ENCODE measurements at regions not wholly inside any gene's neighbourhood (a gene's known extent, or its start where the extent isn't known, plus 50 kb on each side); places are given as distances from the start of the nearest gene placed in this dataset.

DNA sequence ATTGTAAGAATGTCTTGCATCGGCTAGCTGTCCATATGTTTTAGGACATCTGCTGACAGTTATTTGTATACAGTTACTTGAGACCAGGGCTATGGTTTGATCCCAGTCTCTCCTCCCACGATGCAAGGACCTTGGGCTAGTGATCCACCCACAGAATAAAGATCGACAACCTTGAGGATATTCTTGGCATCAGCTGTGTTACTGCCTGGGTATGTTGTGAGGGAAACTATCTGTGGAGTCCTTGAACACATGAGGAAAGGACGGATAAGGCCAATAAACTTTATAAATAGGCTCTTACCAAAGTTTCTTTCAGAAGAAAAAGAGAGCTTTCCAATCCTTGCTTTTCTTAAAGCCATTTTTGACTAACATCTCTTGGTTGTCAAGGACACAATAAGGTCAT, 70.8 kb upstream of the HEY2 start:
- DNase-seq: no peak
- Histone ChIP-seq H3K79me2 (ENCODE audit: control insufficient read depth, insufficient read depth, low read length) (no peaks in the 10 kb centered on the region), H4K8ac (ENCODE audit: low read depth, low read length) (no peak overlapping the region), H2BK120ac (ENCODE audit: low read depth, low read length) (no peak overlapping the region), H3K4me2 (ENCODE audit: low read length) (no peak overlapping the region), H3K27me3 (ENCODE audit: insufficient read depth, low read length, poor library complexity) (no peaks in the 10 kb centered on the region), H2BK15ac (replicated peaks; ENCODE audit: low read depth) (no peak overlapping the region), H4K5ac (ENCODE audit: low read length) (no peak overlapping the region), H3K79me1 (ENCODE audit: low read length) (no peaks in the 10 kb centered on the region), H3K9ac (ENCODE audit: low read length) (no peak overlapping the region), H3K23ac (ENCODE audit: low read length) (no peak overlapping the region), H3K4ac (ENCODE audit: low read depth, low read length) (no peak overlapping the region), H2AK5ac (ENCODE audit: low read length) (no peak overlapping the region), H3K27ac (ENCODE audit: low read depth, low read length) (no peak overlapping the region), H3K18ac (ENCODE audit: low read length) (no peak overlapping the region), H3K4me1 (ENCODE audit: control insufficient read depth, low read depth, low read length) (peaks cover 8% of the 10 kb centered on the region), H3K36me3 (ENCODE audit: control insufficient read depth, insufficient read depth, low read length) (no peaks in the 10 kb centered on the region), H3K56ac (ENCODE audit: low read length) (no peak overlapping the region), H3K4me3 (ENCODE audit: low read length) (no peak overlapping the region), H2BK5ac (ENCODE audit: low read length) (no peak overlapping the region)
- no CpG with 5 or more reads among the region's 4 CpGs for WGBS (ENCODE audit: extremely low coverage, insufficient coverage, low lambda C conversion rate)

DNA sequence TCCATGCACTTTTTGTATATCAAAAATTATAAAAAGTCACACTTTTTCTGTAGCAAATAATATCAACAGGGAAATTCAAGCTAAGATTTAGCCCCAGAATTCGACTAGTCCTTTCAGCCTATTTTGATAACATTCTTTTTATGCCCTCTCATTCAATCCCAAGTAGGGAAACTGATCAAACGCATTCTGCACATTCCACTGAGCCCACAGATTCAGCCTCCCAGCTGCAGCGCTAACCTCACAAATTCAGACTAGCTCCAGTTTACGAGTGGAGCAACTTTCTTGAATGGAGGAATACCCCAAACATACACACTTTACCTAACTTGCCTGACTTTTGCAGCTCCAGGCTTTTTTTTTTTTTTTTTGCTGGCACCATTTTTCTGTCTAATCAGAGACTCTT, 70.3 kb upstream of the HEY2 start:
- no peak overlapping the region for H3K4me3 ChIP-seq (ENCODE audit: low read length)
- H4K8ac ChIP-seq (ENCODE audit: low read depth, low read length): no peak overlapping the region
- H2BK15ac ChIP-seq (replicated peaks; ENCODE audit: low read depth): no peak overlapping the region
- peak; percentile 38 for DNase-seq
- no peak overlapping the region for H2AK5ac ChIP-seq (ENCODE audit: low read length)
- H3K9ac ChIP-seq (ENCODE audit: low read length): no peak overlapping the region
- no peak overlapping the region for H3K4me2 ChIP-seq (ENCODE audit: low read length)
- H3K23ac ChIP-seq (ENCODE audit: low read length): no peak overlapping the region
- H3K79me2 ChIP-seq (ENCODE audit: control insufficient read depth, insufficient read depth, low read length): no peaks in the 10 kb centered on the region
- H3K56ac ChIP-seq (ENCODE audit: low read length): no peak overlapping the region
- H3K4me1 ChIP-seq (ENCODE audit: control insufficient read depth, low read depth, low read length): peaks cover 8% of the 10 kb centered on the region
- no peaks in the 10 kb centered on the region for H3K79me1 ChIP-seq (ENCODE audit: low read length)
- no peak overlapping the region for H3K18ac ChIP-seq (ENCODE audit: low read length)
- no peaks in the 10 kb centered on the region for H3K36me3 ChIP-seq (ENCODE audit: control insufficient read depth, insufficient read depth, low read length)
- no peak overlapping the region for H3K4ac ChIP-seq (ENCODE audit: low read depth, low read length)
- no peak overlapping the region for H4K5ac ChIP-seq (ENCODE audit: low read length)
- H2BK5ac ChIP-seq (ENCODE audit: low read length): no peak overlapping the region
- no peak overlapping the region for H3K27ac ChIP-seq (ENCODE audit: low read depth, low read length)
- no peak overlapping the region for H2BK120ac ChIP-seq (ENCODE audit: low read depth, low read length)
- WGBS (ENCODE audit: extremely low coverage, insufficient coverage, low lambda C conversion rate): no CpG with 5 or more reads among the region's 4 CpGs
- H3K27me3 ChIP-seq (ENCODE audit: insufficient read depth, low read length, poor library complexity): no peaks in the 10 kb centered on the region

DNA sequence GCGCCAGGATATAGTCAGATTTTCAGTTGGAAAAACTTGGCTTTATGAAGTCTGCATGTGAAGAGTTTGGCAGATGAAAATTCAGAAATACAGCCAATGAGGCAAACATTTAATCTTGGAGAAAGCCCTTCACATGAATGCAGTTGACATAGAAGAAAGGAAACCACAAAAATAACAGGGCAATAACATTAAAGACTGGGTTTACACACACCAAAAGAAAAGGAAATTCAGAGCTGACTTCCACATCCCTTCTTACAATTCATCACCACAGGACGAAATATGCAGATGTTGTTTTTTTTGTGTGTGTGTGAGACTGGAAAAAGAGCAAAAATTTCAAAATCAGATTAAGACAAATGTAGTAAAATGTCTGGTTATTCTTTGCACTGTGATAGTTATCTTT, 69.8 kb upstream of the HEY2 start:
- H3K4me1 ChIP-seq (ENCODE audit: control insufficient read depth, low read depth, low read length): peaks cover 8% of the 10 kb centered on the region
- H4K5ac ChIP-seq (ENCODE audit: low read length): no peak overlapping the region
- no peak overlapping the region for H3K4ac ChIP-seq (ENCODE audit: low read depth, low read length)

DNA sequence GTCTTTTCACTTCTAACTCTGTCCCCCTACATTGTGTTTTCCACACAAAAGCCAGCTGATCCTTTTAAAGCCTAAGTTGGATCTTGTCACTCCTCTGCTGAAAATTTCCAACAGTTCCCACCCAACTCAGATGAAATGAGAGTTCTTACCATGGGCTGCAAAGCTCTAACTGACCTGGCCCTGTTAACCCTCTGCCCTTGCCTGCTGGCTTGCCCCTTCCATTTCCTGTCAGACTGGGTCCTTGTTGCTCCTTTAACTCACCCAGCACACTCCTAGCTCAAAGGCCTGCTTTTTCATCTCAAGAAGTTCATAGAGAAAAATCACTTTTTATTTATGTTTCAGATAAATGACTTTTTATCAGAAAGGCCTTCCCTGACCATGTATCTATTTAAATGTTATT, 66.5 kb upstream of the HEY2 start:
- no peak overlapping the region for H2BK120ac ChIP-seq (ENCODE audit: low read depth, low read length)
- H3K4me3 ChIP-seq (ENCODE audit: low read length): no peak overlapping the region
- H2BK15ac ChIP-seq (replicated peaks; ENCODE audit: low read depth): no peak overlapping the region
- H3K23ac ChIP-seq (ENCODE audit: low read length): no peak overlapping the region
- no peak overlapping the region for H3K9ac ChIP-seq (ENCODE audit: low read length)
- H3K79me1 ChIP-seq (ENCODE audit: low read length): no peaks in the 10 kb centered on the region
- no peak overlapping the region for H2AK5ac ChIP-seq (ENCODE audit: low read length)
- H3K56ac ChIP-seq (ENCODE audit: low read length): no peak overlapping the region
- no peak overlapping the region for H3K4me2 ChIP-seq (ENCODE audit: low read length)
- no peak for DNase-seq
- H4K8ac ChIP-seq (ENCODE audit: low read depth, low read length): no peak overlapping the region
- H3K27ac ChIP-seq (ENCODE audit: low read depth, low read length): no peak overlapping the region
- H3K27me3 ChIP-seq (ENCODE audit: insufficient read depth, low read length, poor library complexity): no peaks in the 10 kb centered on the region
- H3K4ac ChIP-seq (ENCODE audit: low read depth, low read length): no peak overlapping the region
- peaks cover 8% of the 10 kb centered on the region for H3K4me1 ChIP-seq (ENCODE audit: control insufficient read depth, low read depth, low read length)
- no peak overlapping the region for H2BK5ac ChIP-seq (ENCODE audit: low read length)
- H3K18ac ChIP-seq (ENCODE audit: low read length): no peak overlapping the region
- H3K36me3 ChIP-seq (ENCODE audit: control insufficient read depth, insufficient read depth, low read length): no peaks in the 10 kb centered on the region
- H3K79me2 ChIP-seq (ENCODE audit: control insufficient read depth, insufficient read depth, low read length): no peaks in the 10 kb centered on the region
- H4K5ac ChIP-seq (ENCODE audit: low read length): no peak overlapping the region

More for the DNA sequence above, 69.8 kb upstream of the HEY2 start:
- no peak overlapping the region for H2BK120ac ChIP-seq (ENCODE audit: low read depth, low read length)
- DNase-seq: no peak
- H2BK15ac ChIP-seq (replicated peaks; ENCODE audit: low read depth): no peak overlapping the region
- no peaks in the 10 kb centered on the region for H3K79me1 ChIP-seq (ENCODE audit: low read length)
- H2BK5ac ChIP-seq (ENCODE audit: low read length): no peak overlapping the region
- H3K18ac ChIP-seq (ENCODE audit: low read length): no peak overlapping the region
- no peak overlapping the region for H3K27ac ChIP-seq (ENCODE audit: low read depth, low read length)
- no peak overlapping the region for H3K4me2 ChIP-seq (ENCODE audit: low read length)
- H3K27me3 ChIP-seq (ENCODE audit: insufficient read depth, low read length, poor library complexity): no peaks in the 10 kb centered on the region
- no peaks in the 10 kb centered on the region for H3K36me3 ChIP-seq (ENCODE audit: control insufficient read depth, insufficient read depth, low read length)
- no peak overlapping the region for H3K56ac ChIP-seq (ENCODE audit: low read length)
- H3K4me3 ChIP-seq (ENCODE audit: low read length): no peak overlapping the region
- WGBS (ENCODE audit: extremely low coverage, insufficient coverage, low lambda C conversion rate): no CpG with 5 or more reads among the region's 2 CpGs
- H3K23ac ChIP-seq (ENCODE audit: low read length): no peak overlapping the region
- H4K8ac ChIP-seq (ENCODE audit: low read depth, low read length): no peak overlapping the region
- no peaks in the 10 kb centered on the region for H3K79me2 ChIP-seq (ENCODE audit: control insufficient read depth, insufficient read depth, low read length)
- H3K9ac ChIP-seq (ENCODE audit: low read length): no peak overlapping the region
- H2AK5ac ChIP-seq (ENCODE audit: low read length): no peak overlapping the region

DNA sequence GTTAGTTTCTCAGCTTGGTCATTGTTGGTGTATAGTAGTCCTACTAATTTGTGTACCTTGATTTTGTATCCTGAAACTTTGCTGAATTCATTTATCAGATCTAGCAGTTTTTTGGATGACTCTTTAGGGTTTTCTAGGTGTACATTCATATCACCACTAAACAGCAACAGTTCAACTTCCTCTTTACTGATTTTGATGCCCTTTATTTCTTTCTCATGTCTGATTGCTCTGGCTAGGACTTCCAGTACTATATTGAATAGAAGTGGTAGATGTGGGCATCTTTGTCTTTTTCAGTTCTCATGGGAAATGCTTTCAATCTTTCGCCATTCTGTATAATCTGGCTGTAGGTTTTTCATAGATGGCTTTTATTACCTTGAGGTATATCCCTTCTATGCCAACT, 61.3 kb upstream of the HEY2 start:
- Histone ChIP-seq H3K18ac (ENCODE audit: low read length) (no peak overlapping the region), H3K36me3 (ENCODE audit: control insufficient read depth, insufficient read depth, low read length) (peaks cover 1% of the 10 kb centered on the region)

DNA sequence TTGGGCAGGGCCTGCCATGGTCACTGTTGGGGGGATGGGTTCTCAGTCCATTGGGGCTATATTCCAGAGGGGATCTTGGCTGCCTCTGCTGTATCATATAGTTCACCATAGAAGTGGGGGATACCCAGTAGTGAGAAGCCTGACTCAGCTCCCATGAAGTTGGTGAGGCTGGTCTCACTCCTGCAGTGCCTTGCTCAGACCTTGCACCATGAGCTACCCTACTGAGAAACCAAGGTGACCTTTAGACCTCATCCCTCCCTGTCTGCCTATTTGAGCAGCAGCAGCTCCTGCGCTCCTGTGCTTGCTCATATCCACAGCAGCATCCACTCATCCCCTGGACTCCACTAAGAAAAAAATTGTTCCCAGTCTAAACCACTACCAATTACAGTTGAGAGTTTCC, 56.0 kb upstream of the HEY2 start:
- Histone ChIP-seq H3K27ac (ENCODE audit: low read depth, low read length) (no peak overlapping the region), H3K9ac (ENCODE audit: low read length) (no peak overlapping the region), H2BK15ac (replicated peaks; ENCODE audit: low read depth) (no peak overlapping the region), H4K5ac (ENCODE audit: low read length) (no peak overlapping the region), H3K79me2 (ENCODE audit: control insufficient read depth, insufficient read depth, low read length) (no peaks in the 10 kb centered on the region), H3K79me1 (ENCODE audit: low read length) (no peaks in the 10 kb centered on the region), H3K18ac (ENCODE audit: low read length) (no peak overlapping the region), H4K8ac (ENCODE audit: low read depth, low read length) (no peak overlapping the region), H3K4me1 (ENCODE audit: control insufficient read depth, low read depth, low read length) (no peaks in the 10 kb centered on the region), H2BK5ac (ENCODE audit: low read length) (no peak overlapping the region), H3K56ac (ENCODE audit: low read length) (no peak overlapping the region), H3K23ac (ENCODE audit: low read length) (no peak overlapping the region), H3K36me3 (ENCODE audit: control insufficient read depth, insufficient read depth, low read length) (peaks cover 1% of the 10 kb centered on the region), H2BK120ac (ENCODE audit: low read depth, low read length) (no peak overlapping the region), H3K4me3 (ENCODE audit: low read length) (no peak overlapping the region), H3K27me3 (ENCODE audit: insufficient read depth, low read length, poor library complexity) (no peaks in the 10 kb centered on the region), H2AK5ac (ENCODE audit: low read length) (no peak overlapping the region), H3K4me2 (ENCODE audit: low read length) (no peak overlapping the region), H3K4ac (ENCODE audit: low read depth, low read length) (no peak overlapping the region)
- no peak for DNase-seq
- WGBS (ENCODE audit: extremely low coverage, insufficient coverage, low lambda C conversion rate): no CpG with 5 or more reads among the region's 1 CpG

More for the DNA sequence above, 61.3 kb upstream of the HEY2 start:
- no peak overlapping the region for H3K4ac ChIP-seq (ENCODE audit: low read depth, low read length)
- no peak overlapping the region for H3K23ac ChIP-seq (ENCODE audit: low read length)
- no peak overlapping the region for H2BK15ac ChIP-seq (replicated peaks; ENCODE audit: low read depth)
- H4K8ac ChIP-seq (ENCODE audit: low read depth, low read length): no peak overlapping the region
- H2BK120ac ChIP-seq (ENCODE audit: low read depth, low read length): no peak overlapping the region
- no peaks in the 10 kb centered on the region for H3K79me1 ChIP-seq (ENCODE audit: low read length)
- H3K27ac ChIP-seq (ENCODE audit: low read depth, low read length): no peak overlapping the region
- no peak overlapping the region for H2BK5ac ChIP-seq (ENCODE audit: low read length)
- H3K27me3 ChIP-seq (ENCODE audit: insufficient read depth, low read length, poor library complexity): no peaks in the 10 kb centered on the region
- no peak overlapping the region for H2AK5ac ChIP-seq (ENCODE audit: low read length)
- no peak for DNase-seq
- H3K9ac ChIP-seq (ENCODE audit: low read length): no peak overlapping the region
- no peak overlapping the region for H3K56ac ChIP-seq (ENCODE audit: low read length)
- H3K79me2 ChIP-seq (ENCODE audit: control insufficient read depth, insufficient read depth, low read length): no peaks in the 10 kb centered on the region
- no peak overlapping the region for H3K4me3 ChIP-seq (ENCODE audit: low read length)
- no peaks in the 10 kb centered on the region for H3K4me1 ChIP-seq (ENCODE audit: control insufficient read depth, low read depth, low read length)
- no CpG with 5 or more reads among the region's 1 CpG for WGBS (ENCODE audit: extremely low coverage, insufficient coverage, low lambda C conversion rate)
- no peak overlapping the region for H4K5ac ChIP-seq (ENCODE audit: low read length)
- H3K4me2 ChIP-seq (ENCODE audit: low read length): no peak overlapping the region
